DOHH2 (cell line): ENCODE measurements at regions not wholly inside any gene's neighbourhood (a gene's known extent, or its start where the extent isn't known, plus 50 kb on each side); places are given as distances from the start of the nearest gene placed in this dataset.

Source experiments
- H3F3A ChIP-seq: fragments of 200-600 bp; sonication (generic), shearing (Covaris generic); 2 replicates; pipeline ENCODE4 v1.6.0; 2016; ENCODE audit warnings: antibody characterized with exemption, mild to moderate bottlenecking; ENCODE audit not compliant: control insufficient read depth, insufficient read depth
- H3K27ac ChIP-seq: fragments of 200-600 bp; sonication (generic); 2 replicates; pipeline ENCODE4 v1.5.1; 2014; ENCODE audit warnings: low read depth, mild to moderate bottlenecking, low read length, moderate library complexity
- H3K27me3 ChIP-seq: fragments of 200-600 bp; sonication (generic); 2 replicates; pipeline ENCODE4 v1.6.1; 2014; ENCODE audit warnings: mild to moderate bottlenecking, low read length, mixed read lengths; ENCODE audit not compliant: control insufficient read depth
- H3K36me3 ChIP-seq: fragments of 200-600 bp; sonication (generic); 2 replicates; pipeline ENCODE4 v1.6.1; 2014; ENCODE audit warnings: mild to moderate bottlenecking, low read length, moderate library complexity, mixed read lengths; ENCODE audit not compliant: control insufficient read depth
- H3K4me1 ChIP-seq: fragments of 200-600 bp; sonication (generic); 2 replicates; pipeline ENCODE4 v1.6.1; 2014; ENCODE audit warnings: mild to moderate bottlenecking, low read length, mixed read lengths; ENCODE audit not compliant: control insufficient read depth
- H3K4me2 ChIP-seq: fragments of 200-600 bp; sonication (generic); 2 replicates; pipeline ENCODE4 v1.6.0; 2014; ENCODE audit warnings: mild to moderate bottlenecking, low read length, moderate library complexity
- H3K4me3 ChIP-seq: fragments of 200-600 bp; sonication (generic); 2 replicates; pipeline ENCODE4 v1.5.1; 2014; ENCODE audit warnings: mild to moderate bottlenecking, low read length, mixed read lengths
- H3K79me2 ChIP-seq: fragments of 200-600 bp; sonication (generic); 2 replicates; pipeline ENCODE4 v1.6.1; 2014; ENCODE audit warnings: mild to moderate bottlenecking, low read length, mixed read lengths; ENCODE audit not compliant: control insufficient read depth
- H3K9me2 ChIP-seq: fragments of 200-600 bp; sonication (generic); replicated peaks from 2 replicates; pipeline ENCODE4 v1.6.1; 2014; ENCODE audit warnings: mild to moderate bottlenecking, low read length, mixed read lengths; ENCODE audit not compliant: control insufficient read depth
- H3K9me3 ChIP-seq: fragments of 200-600 bp; sonication (generic); 2 replicates; pipeline ENCODE4 v1.6.1; 2014; ENCODE audit warnings: antibody characterized with exemption, low read length, mixed read lengths; ENCODE audit not compliant: control insufficient read depth, insufficient read depth
- H4K20me1 ChIP-seq: fragments of 200-600 bp; sonication (generic); 2 replicates; pipeline ENCODE4 v1.6.0; 2014; ENCODE audit warnings: low read depth, mild to moderate bottlenecking, antibody characterized with exemption, low read length, moderate library complexity; ENCODE audit not compliant: control insufficient read depth, insufficient read depth
- CTCF ChIP-seq: fragments of 200-600 bp; sonication (generic); IDR thresholded peaks from one replicate; pipeline ENCODE4 v1.5.1; 2014; ENCODE audit warnings: antibody characterized with exemption, mild to moderate bottlenecking, low read depth, low read length; ENCODE audit not compliant: poor library complexity, severe bottlenecking
- EZH2phosphoT487 ChIP-seq: fragments of 200-600 bp; sonication (generic); IDR thresholded peaks from 2 replicates; pipeline ENCODE4 v1.6.1; 2017; ENCODE audit warnings: borderline replicate concordance, mild to moderate bottlenecking, antibody characterized with exemption, low read length, moderate library complexity, mixed read lengths

DNA sequence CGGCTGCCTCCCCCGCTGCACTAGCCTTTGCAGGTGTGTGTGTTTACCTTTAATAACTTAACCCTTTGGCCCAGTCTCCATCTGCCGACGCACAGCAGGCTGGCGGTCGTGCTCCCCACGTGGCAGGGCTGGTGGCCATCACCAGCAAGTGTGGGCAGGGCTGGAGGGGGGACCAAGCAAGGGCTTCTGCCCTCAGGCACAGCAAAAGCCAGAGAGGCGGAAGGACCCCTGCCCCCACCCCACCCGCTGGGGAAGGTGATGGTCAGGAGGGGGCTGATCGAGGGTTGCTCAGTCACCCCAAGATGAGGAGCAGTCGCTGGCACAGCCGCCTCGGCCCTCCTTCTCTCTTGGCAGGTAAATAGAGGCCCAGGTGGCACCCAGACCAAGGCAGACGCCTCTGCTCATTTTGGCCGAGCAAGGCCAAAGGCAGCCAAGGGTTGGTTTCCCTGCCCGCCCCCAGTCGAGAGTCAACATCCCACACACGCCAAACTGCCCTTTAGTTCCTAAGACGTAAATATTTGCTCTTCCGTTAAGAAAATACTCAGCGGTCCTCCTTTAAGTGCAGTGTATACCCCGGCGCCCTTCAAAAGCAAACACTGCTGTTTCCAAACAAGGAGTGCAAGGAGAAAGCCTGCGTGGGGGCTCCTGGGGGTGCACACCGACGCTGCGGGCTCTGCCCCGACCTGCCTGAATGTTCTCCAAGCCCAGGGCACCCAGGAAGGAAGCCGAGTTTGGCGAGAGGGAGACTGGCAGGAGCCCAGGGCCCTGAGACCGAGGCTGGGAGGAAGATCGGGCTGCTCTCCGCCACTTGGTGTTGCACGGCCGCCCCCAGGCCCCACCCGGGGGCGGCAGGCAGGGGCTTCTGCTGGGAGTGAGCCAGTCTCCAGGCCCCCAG is 82.7 kb downstream of the SIK1 start:
- Histone ChIP-seq H3K4me3 (no peak overlapping the region), H3K27me3 (no peaks in the 10 kb centered on the region), H3K4me2 (no peak overlapping the region), H3K79me2 (no peaks in the 10 kb centered on the region), H3K36me3 (no peaks in the 10 kb centered on the region), H4K20me1 (no peaks in the 10 kb centered on the region), H3K9me2 (no peaks in the 10 kb centered on the region), H3K9me3 (no peaks in the 10 kb centered on the region), H3F3A (no peaks in the 10 kb centered on the region), H3K4me1 (peaks cover 6% of the 10 kb centered on the region), H3K27ac (no peak overlapping the region)
- TF ChIP-seq CTCF = no peak
- no peak for TF ChIP-seq EZH2phosphoT487

- no peak overlapping the region for H3K4me3 ChIP-seq
- peaks cover 15% of the 10 kb centered on the region for H3K4me1 ChIP-seq
- H3F3A ChIP-seq = no peaks in the 10 kb centered on the region
- H3K36me3 ChIP-seq = no peaks in the 10 kb centered on the region
- H3K27ac ChIP-seq = no peak overlapping the region
- TF ChIP-seq CTCF (no peak), EZH2phosphoT487 (no peak)
- H3K4me2 ChIP-seq = no peak overlapping the region
- H4K20me1 ChIP-seq = no peaks in the 10 kb centered on the region
- no peaks in the 10 kb centered on the region for H3K9me2 ChIP-seq
- H3K79me2 ChIP-seq = no peaks in the 10 kb centered on the region
- H3K9me3 ChIP-seq = no peaks in the 10 kb centered on the region
- no peaks in the 10 kb centered on the region for H3K27me3 ChIP-seq
Observed at GRCh38 chr21:43343095-43343991, 83.6 kb downstream of the SIK1 start.

GRCh38 chr21:43342301-43342881 is 84.5 kb downstream of the SIK1 start:
- Histone ChIP-seq H3K9me3 (peaks cover under 1% of the 10 kb centered on the region; the same call in 1 of the 2 replicates), H3K79me2 (no peaks in the 10 kb centered on the region), H3K4me2 (no peak overlapping the region), H3K4me1 (peaks cover 25% of the 10 kb centered on the region), H3F3A (no peaks in the 10 kb centered on the region), H3K27ac (no peak overlapping the region), H3K27me3 (no peaks in the 10 kb centered on the region), H3K4me3 (no peak overlapping the region), H4K20me1 (no peaks in the 10 kb centered on the region), H3K36me3 (no peaks in the 10 kb centered on the region), H3K9me2 (no peaks in the 10 kb centered on the region)
- TF ChIP-seq EZH2phosphoT487 (no peak), CTCF (no peak)
